Activated naive CD8-positive, alpha-beta T cell (primary cell): ENCODE measurements at regions not wholly inside any gene's neighbourhood (a gene's known extent, or its start where the extent isn't known, plus 50 kb on each side); places are given as distances from the start of the nearest gene placed in this dataset.

Experiments
- H3K27ac Mint-ChIP-seq: one replicate; pipeline ENCODE4 v1.8.0; 2021; ENCODE audit warnings: mixed read lengths
- H3K27me3 Mint-ChIP-seq: one replicate; pipeline ENCODE4 v1.8.0; 2021; ENCODE audit warnings: mixed read lengths
- H3K36me3 Mint-ChIP-seq: one replicate; pipeline ENCODE4 v1.8.0; 2021; ENCODE audit warnings: mixed read lengths
- H3K4me1 Mint-ChIP-seq: one replicate; pipeline ENCODE4 v1.8.0; 2021; ENCODE audit warnings: low read depth, mixed read lengths
- H3K4me3 Mint-ChIP-seq: one replicate; pipeline ENCODE4 v1.8.0; 2021; ENCODE audit warnings: mild to moderate bottlenecking, mixed read lengths
- H3K9me3 Mint-ChIP-seq: one replicate; pipeline ENCODE4 v1.8.0; 2021; ENCODE audit warnings: low read depth, mixed read lengths

DNA sequence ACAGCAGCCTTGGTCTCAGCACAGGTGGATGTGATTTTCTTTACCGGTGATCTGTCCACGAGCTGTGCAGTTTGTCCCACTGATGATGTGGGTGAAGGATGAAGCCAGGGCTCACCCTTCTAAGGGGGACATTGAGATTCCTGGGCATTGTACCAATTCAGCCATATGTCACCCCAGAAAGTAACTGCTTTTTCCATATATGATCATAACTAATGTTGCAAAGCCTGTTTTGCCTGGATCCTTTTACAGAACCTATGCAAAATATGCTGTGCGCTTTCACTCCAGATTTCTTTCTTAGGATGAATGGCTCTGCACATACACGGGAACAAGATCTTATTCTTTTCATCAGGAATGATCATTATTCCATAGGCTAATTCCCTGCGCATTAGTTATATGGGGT lies 96.9 kb upstream of the POU3F3 start:
- H3K27me3 Mint-ChIP-seq = peaks cover 6% of the 10 kb centered on the region
- H3K9me3 Mint-ChIP-seq = no peaks in the 10 kb centered on the region
- H3K36me3 Mint-ChIP-seq = no peaks in the 10 kb centered on the region
- H3K4me1 Mint-ChIP-seq = no peaks in the 10 kb centered on the region
- no peak overlapping the region for H3K4me3 Mint-ChIP-seq
- H3K27ac Mint-ChIP-seq = no peak overlapping the region

DNA sequence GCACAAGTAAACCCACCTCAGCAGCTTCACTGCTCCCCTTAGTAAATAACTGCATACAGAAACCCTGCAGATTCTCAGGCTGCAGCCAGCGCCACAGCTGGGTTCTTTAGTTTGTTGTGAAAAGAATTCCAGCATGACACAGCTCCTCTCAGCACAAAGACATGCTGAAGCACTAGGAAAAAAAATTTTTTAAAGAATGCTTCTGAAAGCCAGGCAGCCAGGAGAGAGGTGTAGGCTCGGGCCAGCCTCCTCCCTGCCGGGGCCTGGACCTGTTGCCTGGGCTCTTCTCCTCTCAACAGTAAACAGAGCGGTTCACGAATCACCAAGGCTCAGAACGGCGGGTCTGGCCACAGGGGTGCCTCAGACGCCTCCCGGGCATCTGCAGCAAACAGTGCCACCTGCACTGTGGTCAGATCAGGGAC lies 95.7 kb upstream of the POU3F3 start:
- Mint-ChIP-seq H3K36me3 (no peaks in the 10 kb centered on the region), H3K4me3 (no peak overlapping the region), H3K9me3 (no peaks in the 10 kb centered on the region), H3K27ac (no peak overlapping the region), H3K4me1 (no peaks in the 10 kb centered on the region), H3K27me3 (peaks cover 6% of the 10 kb centered on the region)

DNA sequence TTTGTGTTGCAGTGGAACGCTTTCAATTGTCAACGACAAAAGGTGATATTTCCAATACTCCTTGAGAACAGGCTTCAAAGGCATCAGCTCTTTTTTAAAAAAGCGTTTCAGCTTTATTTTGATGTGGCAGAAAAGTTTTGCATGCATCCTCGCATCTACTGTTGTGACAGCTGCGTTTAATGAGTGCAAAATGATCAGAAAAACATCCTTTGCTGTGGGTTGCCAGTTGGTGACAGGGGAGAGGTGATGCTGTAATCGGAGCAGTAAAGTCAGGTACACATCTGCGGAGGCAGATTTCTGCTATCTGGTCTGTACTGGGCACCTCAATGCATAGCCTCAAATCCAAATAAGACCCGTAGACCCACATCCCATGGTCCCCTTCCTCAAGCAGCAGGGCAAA lies 91.9 kb upstream of the POU3F3 start:
- H3K27me3 Mint-ChIP-seq = peaks cover 6% of the 10 kb centered on the region
- no peaks in the 10 kb centered on the region for H3K36me3 Mint-ChIP-seq
- no peak overlapping the region for H3K27ac Mint-ChIP-seq
- H3K4me1 Mint-ChIP-seq = no peaks in the 10 kb centered on the region
- no peak overlapping the region for H3K4me3 Mint-ChIP-seq
- H3K9me3 Mint-ChIP-seq = no peaks in the 10 kb centered on the region

DNA sequence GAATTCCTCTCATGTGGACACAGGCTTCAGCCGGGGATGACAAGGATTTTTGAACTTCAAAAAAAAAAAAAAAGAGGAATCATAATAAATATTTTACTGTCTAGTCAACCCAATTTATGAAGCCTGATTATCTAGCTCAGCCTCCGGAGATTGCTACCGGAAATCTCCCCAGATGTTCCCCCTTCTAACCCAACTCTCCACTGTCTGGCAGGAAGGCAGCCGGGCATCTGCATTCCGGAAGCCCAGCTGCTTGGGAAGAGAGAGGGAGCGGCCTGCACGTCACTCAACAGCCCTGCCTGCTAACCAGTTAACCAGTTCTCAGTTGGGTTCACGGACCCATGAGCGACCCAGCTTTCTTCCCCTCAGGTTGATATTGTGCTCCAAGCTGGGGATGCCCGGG lies 87.2 kb upstream of the POU3F3 start:
- Mint-ChIP-seq H3K4me3 (no peak overlapping the region), H3K27ac (no peak overlapping the region)

DNA sequence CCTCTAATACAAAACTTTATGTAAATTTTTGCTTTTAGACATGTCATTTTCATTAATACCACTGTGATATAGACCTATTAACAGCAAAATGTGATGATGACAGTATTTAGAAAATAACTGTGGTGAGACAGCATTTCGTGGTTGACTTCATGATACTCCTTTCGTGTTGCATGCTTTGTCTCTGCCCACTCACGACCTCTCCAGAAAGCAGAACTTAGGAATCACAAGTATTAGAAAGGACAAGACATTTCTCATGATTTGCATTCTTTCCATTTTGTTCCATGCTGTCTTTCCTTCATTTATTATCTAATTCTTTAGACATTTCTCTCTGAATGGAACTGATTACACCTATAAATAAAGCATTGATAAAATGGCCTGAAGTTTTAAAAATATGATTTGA lies 85.2 kb upstream of the POU3F3 start:
- Mint-ChIP-seq H3K27me3 (peaks cover 6% of the 10 kb centered on the region), H3K27ac (no peak overlapping the region), H3K9me3 (no peaks in the 10 kb centered on the region), H3K36me3 (no peaks in the 10 kb centered on the region), H3K4me1 (no peaks in the 10 kb centered on the region), H3K4me3 (no peak overlapping the region)

More for the DNA sequence above, 87.2 kb upstream of the POU3F3 start:
- peaks cover 3% of the 10 kb centered on the region for H3K27me3 Mint-ChIP-seq
- H3K9me3 Mint-ChIP-seq = no peaks in the 10 kb centered on the region
- H3K36me3 Mint-ChIP-seq = no peaks in the 10 kb centered on the region
- no peaks in the 10 kb centered on the region for H3K4me1 Mint-ChIP-seq

DNA sequence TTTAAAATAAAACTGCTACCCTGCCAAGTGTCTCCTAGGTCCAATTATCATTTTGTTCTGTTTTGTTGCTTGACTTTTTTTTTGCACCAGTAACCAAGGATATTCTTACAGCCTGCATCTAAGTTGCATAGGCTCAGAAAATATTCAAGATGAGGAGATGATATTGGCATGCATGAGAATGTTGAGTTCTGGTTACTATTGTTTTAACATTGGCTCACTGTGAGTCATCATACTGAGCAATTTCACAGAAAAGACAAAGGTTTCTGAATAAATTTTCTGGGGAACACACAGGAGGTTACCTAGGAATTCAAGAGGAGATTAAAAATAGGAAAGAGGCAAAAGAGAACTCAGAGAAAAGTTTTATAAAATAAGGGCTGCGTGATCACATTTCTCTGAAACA lies 84.8 kb upstream of the POU3F3 start:
- Mint-ChIP-seq H3K4me3 (no peak overlapping the region), H3K27me3 (peaks cover 6% of the 10 kb centered on the region), H3K9me3 (no peaks in the 10 kb centered on the region), H3K36me3 (no peaks in the 10 kb centered on the region), H3K27ac (no peak overlapping the region), H3K4me1 (no peaks in the 10 kb centered on the region)

DNA sequence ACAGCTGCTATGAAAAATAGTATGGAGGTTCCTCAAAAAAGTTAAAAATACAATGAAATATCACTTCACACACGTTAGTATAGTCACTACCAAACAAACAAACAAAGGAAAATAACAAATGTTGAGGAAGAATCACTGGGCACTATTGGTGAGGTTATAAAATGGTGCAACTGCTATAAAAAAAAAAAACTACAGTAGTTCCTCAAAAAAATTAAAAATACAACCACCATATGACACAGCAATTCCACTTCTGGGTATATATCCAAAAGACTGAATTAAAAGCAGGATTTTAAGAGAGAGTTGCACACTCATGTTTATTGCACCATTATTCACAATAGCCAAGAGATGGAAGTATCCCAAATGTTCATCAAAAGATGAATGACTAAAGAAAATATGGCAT lies 80.9 kb upstream of the POU3F3 start:
- Mint-ChIP-seq H3K9me3 (no peaks in the 10 kb centered on the region), H3K27me3 (peaks cover 4% of the 10 kb centered on the region), H3K36me3 (no peaks in the 10 kb centered on the region), H3K4me3 (no peak overlapping the region), H3K4me1 (no peaks in the 10 kb centered on the region), H3K27ac (no peak overlapping the region)

DNA sequence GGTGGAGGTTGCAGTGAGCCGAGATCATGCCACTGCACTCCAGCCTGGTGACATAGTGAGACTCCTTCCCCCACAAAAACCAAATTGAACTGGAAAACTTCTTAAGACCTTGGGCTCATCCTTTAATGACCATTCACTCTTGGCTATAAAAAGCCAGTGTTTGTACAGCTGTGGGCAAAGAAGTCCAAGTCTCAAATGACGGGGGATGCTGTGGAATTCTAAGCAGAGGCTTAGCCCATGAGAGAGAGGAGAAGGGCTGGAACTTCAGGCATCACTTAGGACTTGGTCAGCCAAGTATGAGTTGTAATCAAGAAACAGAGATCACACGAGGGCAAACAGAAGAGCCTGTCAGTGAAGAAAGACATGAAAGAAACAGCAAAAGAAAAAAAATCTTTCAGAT lies 79.3 kb upstream of the POU3F3 start:
- Mint-ChIP-seq H3K9me3 (no peaks in the 10 kb centered on the region), H3K27ac (no peak overlapping the region), H3K27me3 (peaks cover 4% of the 10 kb centered on the region), H3K4me3 (no peak overlapping the region), H3K36me3 (no peaks in the 10 kb centered on the region), H3K4me1 (no peaks in the 10 kb centered on the region)

DNA sequence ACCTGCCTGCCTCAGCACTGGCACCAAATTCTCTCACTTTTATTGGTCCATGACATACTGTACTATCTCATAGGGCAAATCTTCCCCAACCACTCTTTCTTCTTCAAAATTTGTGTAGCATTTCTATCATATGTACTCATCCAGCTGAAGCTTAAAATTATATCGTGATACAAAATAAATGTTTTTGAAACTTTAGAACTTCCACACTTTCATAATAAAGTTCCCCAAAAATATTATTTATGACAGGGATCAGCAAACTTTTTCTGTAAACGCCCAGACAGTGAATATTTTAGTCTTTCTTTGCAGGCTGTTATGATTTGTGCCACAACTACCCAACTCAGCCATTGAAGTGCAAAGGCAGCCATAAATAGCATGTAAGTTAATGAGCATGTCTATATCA lies 76.2 kb upstream of the POU3F3 start:
- Mint-ChIP-seq H3K27me3 (peaks cover 1% of the 10 kb centered on the region), H3K9me3 (no peaks in the 10 kb centered on the region), H3K4me1 (peaks cover 6% of the 10 kb centered on the region), H3K4me3 (no peak overlapping the region), H3K36me3 (no peaks in the 10 kb centered on the region), H3K27ac (no peak overlapping the region)

DNA sequence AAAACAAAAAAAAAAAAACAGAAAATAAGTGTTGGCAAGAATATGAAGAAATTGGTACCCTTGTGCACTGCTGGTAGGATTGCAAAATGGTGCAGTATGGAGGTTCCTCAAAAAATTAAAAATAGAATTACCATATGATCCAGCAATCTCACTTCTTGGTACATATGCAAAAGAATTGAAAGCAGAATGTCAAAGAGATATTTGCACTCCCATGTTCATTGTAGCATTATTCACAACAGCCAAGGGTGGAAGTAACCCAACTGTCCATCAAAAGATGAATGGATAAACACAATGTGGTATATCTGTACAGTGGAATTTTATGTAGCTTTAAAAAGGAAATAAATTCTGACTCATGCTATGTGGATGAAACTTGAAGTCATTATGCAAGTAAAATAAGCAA lies 72.8 kb upstream of the POU3F3 start:
- Mint-ChIP-seq H3K36me3 (no peaks in the 10 kb centered on the region), H3K4me1 (peaks cover 6% of the 10 kb centered on the region), H3K27me3 (peaks cover 2% of the 10 kb centered on the region), H3K27ac (no peak overlapping the region), H3K9me3 (no peaks in the 10 kb centered on the region), H3K4me3 (no peak overlapping the region)

DNA sequence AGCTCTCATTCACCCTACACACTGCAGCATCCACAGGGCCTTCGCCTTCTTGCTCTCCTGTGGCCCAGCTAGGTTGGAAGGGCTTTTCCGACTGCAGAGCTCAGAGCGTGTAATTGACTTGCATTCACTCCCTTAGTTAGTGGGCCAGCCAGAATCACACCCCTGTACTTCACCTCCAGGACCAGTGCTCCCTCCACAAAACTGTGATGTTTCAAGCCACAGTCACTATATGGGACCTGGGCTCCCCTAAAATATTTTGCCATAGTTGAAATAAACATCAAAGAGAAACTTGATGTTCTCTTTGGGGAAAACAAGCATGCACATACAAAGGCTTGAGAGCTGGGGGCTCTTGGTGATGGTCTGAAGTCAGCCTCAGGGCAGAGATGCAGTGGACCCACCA lies 69.7 kb upstream of the POU3F3 start:
- no peaks in the 10 kb centered on the region for H3K9me3 Mint-ChIP-seq
- peaks cover 6% of the 10 kb centered on the region for H3K4me1 Mint-ChIP-seq
- H3K36me3 Mint-ChIP-seq = no peaks in the 10 kb centered on the region
- no peak overlapping the region for H3K4me3 Mint-ChIP-seq
- peaks cover 4% of the 10 kb centered on the region for H3K27me3 Mint-ChIP-seq
- no peak overlapping the region for H3K27ac Mint-ChIP-seq

DNA sequence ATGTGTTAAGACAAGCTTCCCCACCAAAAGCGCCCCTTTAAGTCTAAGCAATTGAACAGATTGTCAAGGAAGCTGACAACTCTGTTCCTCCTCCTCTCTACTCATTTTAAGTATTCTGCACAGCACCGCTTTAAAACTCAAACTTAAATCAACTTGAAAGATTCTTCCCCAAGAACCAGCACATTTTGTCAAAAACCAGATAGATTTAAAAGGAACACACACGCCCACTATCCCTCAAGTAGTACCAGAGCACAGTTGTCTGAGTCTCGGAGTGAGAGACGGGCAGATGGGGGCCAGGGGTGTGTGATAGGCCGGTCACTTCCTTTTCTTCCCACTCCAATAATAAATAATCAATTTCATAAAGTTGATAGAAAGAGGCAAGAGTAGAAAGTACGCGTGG lies 67.7 kb upstream of the POU3F3 start:
- no peaks in the 10 kb centered on the region for H3K36me3 Mint-ChIP-seq
- no peaks in the 10 kb centered on the region for H3K9me3 Mint-ChIP-seq
- H3K27ac Mint-ChIP-seq = no peak overlapping the region

DNA sequence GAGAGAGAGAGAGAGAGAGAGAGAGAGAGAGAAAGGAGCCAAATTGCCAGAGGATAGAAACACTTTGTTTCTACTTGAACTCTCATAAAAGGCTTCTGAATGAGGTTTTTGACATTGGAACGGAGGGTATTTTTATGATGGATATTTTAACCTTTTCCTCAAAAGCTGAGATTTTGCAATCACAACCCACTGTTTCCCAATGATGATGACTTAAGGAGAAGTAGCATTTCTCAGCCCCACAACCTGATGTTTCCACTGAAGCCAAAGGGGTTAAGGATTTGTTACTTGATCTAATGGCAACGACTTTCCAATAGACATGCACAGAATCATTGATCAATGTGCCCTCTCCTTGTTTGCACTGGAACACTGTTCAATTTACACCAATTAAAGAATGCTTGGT lies 67.1 kb upstream of the POU3F3 start:
- H3K36me3 Mint-ChIP-seq = no peaks in the 10 kb centered on the region
- H3K27ac Mint-ChIP-seq = no peak overlapping the region
- no peak overlapping the region for H3K4me3 Mint-ChIP-seq
- H3K27me3 Mint-ChIP-seq = peaks cover 7% of the 10 kb centered on the region
- H3K9me3 Mint-ChIP-seq = no peaks in the 10 kb centered on the region
- H3K4me1 Mint-ChIP-seq = no peaks in the 10 kb centered on the region

More for the DNA sequence above, 67.7 kb upstream of the POU3F3 start:
- Mint-ChIP-seq H3K4me3 (no peak overlapping the region), H3K27me3 (peaks cover 7% of the 10 kb centered on the region), H3K4me1 (no peaks in the 10 kb centered on the region)

DNA sequence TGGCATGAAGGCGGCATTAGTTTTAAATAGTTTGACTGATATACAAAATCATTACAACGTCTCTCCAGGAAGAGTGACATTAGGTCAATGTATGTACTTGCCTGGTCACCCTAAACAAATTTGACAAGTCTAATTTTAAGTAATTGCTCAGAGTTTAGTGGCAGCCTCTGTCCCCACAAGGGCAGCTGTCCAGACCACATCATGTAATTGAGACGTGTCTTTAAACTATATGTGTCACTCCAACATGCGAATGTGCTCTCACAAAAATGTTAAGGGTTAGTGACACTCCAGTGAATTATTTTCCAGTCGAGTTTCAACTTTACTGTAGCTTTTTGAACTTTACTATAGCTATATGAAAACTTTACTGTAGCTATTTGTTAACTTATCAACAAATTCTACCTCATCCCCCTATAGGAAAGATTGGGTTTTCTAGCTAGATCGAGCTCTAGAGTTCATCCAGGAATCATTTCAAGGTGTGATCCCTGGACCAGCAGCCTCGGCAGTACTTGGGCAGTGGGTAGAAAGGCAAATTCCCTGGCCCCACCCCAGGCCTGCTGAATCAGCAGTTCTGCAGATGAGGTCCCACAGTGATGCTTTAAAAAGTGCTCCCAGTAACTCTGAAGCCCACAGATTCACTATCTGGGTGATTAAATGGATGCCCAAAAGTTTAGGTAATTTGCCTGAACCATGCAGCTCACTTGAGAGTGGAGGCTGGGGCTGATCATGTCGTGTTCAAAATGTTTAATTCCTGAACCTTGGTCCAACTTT lies 66.4 kb upstream of the POU3F3 start:
- Mint-ChIP-seq H3K36me3 (no peaks in the 10 kb centered on the region), H3K27me3 (peaks cover 7% of the 10 kb centered on the region), H3K9me3 (no peaks in the 10 kb centered on the region), H3K4me3 (no peak overlapping the region), H3K27ac (no peak overlapping the region), H3K4me1 (no peaks in the 10 kb centered on the region)

DNA sequence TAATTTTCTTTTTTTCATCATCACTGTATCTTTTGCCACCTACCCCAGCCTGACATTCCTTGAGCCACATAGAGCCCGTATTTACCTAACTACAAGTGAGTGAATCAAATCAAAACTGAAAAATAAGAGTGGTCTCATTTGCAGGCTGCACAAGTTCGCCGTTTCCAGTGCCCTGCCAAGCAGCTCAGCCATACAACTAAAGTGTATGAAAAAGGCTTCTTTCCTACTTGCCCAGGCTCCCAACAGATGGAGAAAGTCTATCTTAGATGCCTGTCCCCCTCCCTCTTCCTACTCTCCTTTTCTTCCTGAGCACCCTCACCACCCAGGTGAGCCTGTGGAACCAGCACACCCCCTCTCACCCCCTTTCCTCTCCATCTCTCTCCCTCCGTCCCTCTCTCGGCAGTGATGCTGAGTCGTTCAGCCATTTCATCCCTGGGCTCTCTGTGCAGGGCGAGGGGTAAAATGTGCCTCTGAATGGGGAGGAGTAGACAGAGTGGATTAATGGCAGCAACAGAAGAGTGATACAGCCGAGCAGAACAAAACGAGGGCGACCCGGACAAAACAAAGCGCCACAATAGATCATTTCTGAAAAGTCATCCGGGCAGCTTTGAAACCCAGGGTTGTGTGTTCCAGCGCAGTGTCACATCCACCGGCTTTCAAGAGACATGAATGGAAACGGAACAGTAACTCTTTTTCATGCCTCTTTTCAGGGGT lies 65.0 kb upstream of the POU3F3 start:
- Mint-ChIP-seq H3K4me1 (no peaks in the 10 kb centered on the region), H3K27ac (no peak overlapping the region), H3K9me3 (no peaks in the 10 kb centered on the region), H3K4me3 (no peak overlapping the region), H3K36me3 (no peaks in the 10 kb centered on the region), H3K27me3 (peaks cover 9% of the 10 kb centered on the region)
